SK-N-SH treated with all-trans-retinoic acid at 6 μM for 48 hours (cell line): ENCODE measurements at regions not wholly inside any gene's neighbourhood (a gene's known extent, or its start where the extent isn't known, plus 50 kb on each side); places are given as distances from the start of the nearest gene placed in this dataset.

Experiments used
- ATAC-seq: fragments of 200-7000 bp; cut with Tn5 transposase; 3 replicates; pipeline ENCODE4 v1.9.1; 2020; ENCODE audit warnings: mild to moderate bottlenecking, moderate library complexity
- ARNTL ChIP-seq: fragments of 450-650 bp; formaldehyde crosslinking; IDR thresholded peaks from 2 replicates; pipeline ENCODE4 v1.5.0; 2020; ENCODE audit warnings: low read depth, mild to moderate bottlenecking, moderate library complexity, borderline replicate concordance
- BACH2 ChIP-seq: fragments of 250-450 bp; sonication (Bioruptor Pico); IDR thresholded peaks from 2 replicates; pipeline ENCODE4 v1.9.0; 2021; ENCODE audit warnings: mild to moderate bottlenecking, borderline replicate concordance
- CREB5 ChIP-seq: fragments of 250-450 bp; sonication (Bioruptor Pico); IDR thresholded peaks from 2 replicates; pipeline ENCODE4 v1.5.1; 2020; ENCODE audit warnings: low read depth, mild to moderate bottlenecking, moderate library complexity
- CSDC2 ChIP-seq: fragments of 250-450 bp; sonication (Bioruptor Pico); IDR thresholded peaks from 2 replicates; pipeline ENCODE4 v1.5.0; 2020; ENCODE audit warnings: mild to moderate bottlenecking, moderate library complexity
- GLIS3 ChIP-seq: fragments of 250-450 bp; sonication (Bioruptor Pico); IDR thresholded peaks from 2 replicates; pipeline ENCODE4 v1.5.0; 2020; ENCODE audit warnings: mild to moderate bottlenecking, moderate library complexity
- ISL1 ChIP-seq: fragments of 250-450 bp; sonication (Bioruptor Pico); IDR thresholded peaks from 2 replicates; pipeline ENCODE4 v2.1.2; 2022; ENCODE audit warnings: mild to moderate bottlenecking, moderate library complexity
- OSR1 ChIP-seq: fragments of 250-450 bp; sonication (Bioruptor Pico); IDR thresholded peaks from 2 replicates; pipeline ENCODE4 v1.8.0; 2022; ENCODE audit warnings: moderate library complexity, mild to moderate bottlenecking, inconsistent platforms
- POU6F1 ChIP-seq: fragments of 250-450 bp; sonication (Bioruptor Pico); IDR thresholded peaks from 2 replicates; pipeline ENCODE4 v1.8.0; 2021; ENCODE audit warnings: low read depth, mild to moderate bottlenecking, moderate library complexity, borderline replicate concordance
- PPARA ChIP-seq: fragments of 250-450 bp; sonication (Bioruptor Pico); IDR thresholded peaks from 2 replicates; pipeline ENCODE4 v1.5.0; 2020; ENCODE audit warnings: mild to moderate bottlenecking, borderline replicate concordance
- RARB ChIP-seq: fragments of 250-450 bp; sonication (Bioruptor Pico); IDR thresholded peaks from 2 replicates; pipeline ENCODE4 v1.8.0; 2021; ENCODE audit warnings: mild to moderate bottlenecking, moderate library complexity
- SNAI2 ChIP-seq: fragments of 250-450 bp; sonication (Bioruptor Pico); IDR thresholded peaks from 2 replicates; pipeline ENCODE4 v1.5.0; 2020; ENCODE audit warnings: mild to moderate bottlenecking, moderate library complexity
- TCF4 ChIP-seq: fragments of 250-450 bp; sonication (Bioruptor Pico); IDR thresholded peaks from 2 replicates; pipeline ENCODE4 v1.8.0; 2021; ENCODE audit warnings: mild to moderate bottlenecking, moderate library complexity, borderline replicate concordance
- TOX ChIP-seq: fragments of 250-450 bp; sonication (Bioruptor Pico); IDR thresholded peaks from 2 replicates; pipeline ENCODE4 v1.8.0; 2021; ENCODE audit warnings: mild to moderate bottlenecking, moderate library complexity, borderline replicate concordance
- ZC3H10 ChIP-seq: fragments of 250-450 bp; sonication (Bioruptor Pico); IDR thresholded peaks from 2 replicates; pipeline ENCODE4 v1.5.1; 2021; ENCODE audit warnings: mild to moderate bottlenecking, moderate library complexity
- ZFP3 ChIP-seq: fragments of 250-450 bp; sonication (Bioruptor Pico); IDR thresholded peaks from 2 replicates; pipeline ENCODE4 v1.5.0; 2020; ENCODE audit warnings: mild to moderate bottlenecking, moderate library complexity
- ZFP30 ChIP-seq: fragments of 450-650 bp; formaldehyde crosslinking; IDR thresholded peaks from 2 replicates; pipeline ENCODE4 v1.5.0; 2022; ENCODE audit warnings: mild to moderate bottlenecking, moderate library complexity
- ZNF565 ChIP-seq: fragments of 450-650 bp; formaldehyde crosslinking; conservative IDR thresholded peaks from 2 replicates; pipeline ENCODE4 v1.5.0; 2020; ENCODE audit warnings: low read depth, mild to moderate bottlenecking, moderate library complexity
- ZNF70 ChIP-seq: fragments of 450-650 bp; formaldehyde crosslinking; IDR thresholded peaks from 2 replicates; pipeline ENCODE4 v1.5.0; 2020; ENCODE audit warnings: mild to moderate bottlenecking, moderate library complexity
- ZNF8 ChIP-seq: fragments of 450-650 bp; formaldehyde crosslinking; IDR thresholded peaks from 2 replicates; pipeline ENCODE4 v1.5.0; 2020; ENCODE audit warnings: mild to moderate bottlenecking, moderate library complexity
- TF ChIP-seq, protein P1 (sequence below): fragments of 250-450 bp; sonication (Bioruptor Pico); IDR thresholded peaks from 2 replicates; pipeline ENCODE4 v1.5.0; 2020; ENCODE audit warnings: mild to moderate bottlenecking, moderate library complexity
- TF ChIP-seq, protein P2 (sequence below): fragments of 250-450 bp; sonication (Bioruptor Pico); IDR thresholded peaks from 2 replicates; pipeline ENCODE4 v1.5.1; 2021; ENCODE audit warnings: mild to moderate bottlenecking, moderate library complexity

DNA sequence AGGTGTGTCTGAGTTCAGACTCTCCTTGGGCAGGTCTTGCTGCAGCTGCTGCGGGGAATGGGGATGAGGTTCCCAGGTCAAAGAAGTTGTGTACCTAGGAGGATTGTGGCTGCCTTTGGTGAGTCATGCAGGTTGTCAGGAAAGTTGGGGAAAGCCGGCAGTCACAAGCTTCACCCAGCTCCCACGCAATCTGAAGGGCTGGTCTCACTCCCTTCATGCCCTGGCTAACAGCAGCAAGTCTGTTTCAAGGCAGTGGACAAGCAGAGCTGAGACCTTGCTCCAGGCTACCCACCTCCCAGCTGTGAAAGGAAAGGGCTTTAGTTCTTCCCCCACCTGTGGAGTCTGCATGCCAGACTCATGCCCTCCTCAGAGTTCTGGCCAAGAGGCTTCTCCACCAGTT lies 287.2 kb downstream of the DTHD1 start (continued):
- TF ChIP-seq ARNTL (CRISPR knock-in tag) = no peak

- TF ChIP-seq CSDC2 (CRISPR knock-in tag) (no peak), OSR1 (no peak), ZNF8 (no peak), ZFP3 (CRISPR knock-in tag) (no peak), CREB5 (CRISPR knock-in tag) (no peak), ARNTL (CRISPR knock-in tag) (no peak), TOX (CRISPR knock-in tag) (no peak), ZFP30 (CRISPR knock-in tag) (no peak), PPARA (CRISPR knock-in tag) (no peak)
These were observed 292.0 kb downstream of the DTHD1 start for GRCh38 chr4:36573441-36573840.

DNA sequence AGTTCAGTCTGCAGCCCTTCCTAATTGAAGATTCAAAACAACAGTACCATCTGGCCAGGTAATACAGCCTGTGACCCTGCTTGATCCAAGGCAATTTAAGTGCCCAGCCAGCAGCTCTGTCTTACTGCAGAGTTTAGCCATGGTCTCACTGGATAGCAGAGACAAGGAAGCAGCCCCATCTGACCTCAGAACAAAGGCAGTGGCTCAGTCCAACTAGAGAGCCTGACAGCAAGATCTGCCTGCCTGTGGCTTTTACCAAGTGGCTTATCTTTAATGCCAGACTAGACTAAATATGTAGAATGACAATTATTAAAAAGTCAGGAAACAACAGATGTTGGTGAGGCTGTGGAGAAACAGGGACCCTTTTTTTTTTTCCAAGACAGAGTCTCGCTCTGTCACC lies 293.4 kb downstream of the DTHD1 start:
- no peak for ATAC-seq
- TF ChIP-seq GLIS3 (no peak), SNAI2 (CRISPR knock-in tag) (no peak), ZNF70 (CRISPR knock-in tag) (no peak), BACH2 (CRISPR knock-in tag) (no peak), ARNTL (CRISPR knock-in tag) (no peak), ZNF8 (no peak)
- TF ChIP-seq, protein P1, sequence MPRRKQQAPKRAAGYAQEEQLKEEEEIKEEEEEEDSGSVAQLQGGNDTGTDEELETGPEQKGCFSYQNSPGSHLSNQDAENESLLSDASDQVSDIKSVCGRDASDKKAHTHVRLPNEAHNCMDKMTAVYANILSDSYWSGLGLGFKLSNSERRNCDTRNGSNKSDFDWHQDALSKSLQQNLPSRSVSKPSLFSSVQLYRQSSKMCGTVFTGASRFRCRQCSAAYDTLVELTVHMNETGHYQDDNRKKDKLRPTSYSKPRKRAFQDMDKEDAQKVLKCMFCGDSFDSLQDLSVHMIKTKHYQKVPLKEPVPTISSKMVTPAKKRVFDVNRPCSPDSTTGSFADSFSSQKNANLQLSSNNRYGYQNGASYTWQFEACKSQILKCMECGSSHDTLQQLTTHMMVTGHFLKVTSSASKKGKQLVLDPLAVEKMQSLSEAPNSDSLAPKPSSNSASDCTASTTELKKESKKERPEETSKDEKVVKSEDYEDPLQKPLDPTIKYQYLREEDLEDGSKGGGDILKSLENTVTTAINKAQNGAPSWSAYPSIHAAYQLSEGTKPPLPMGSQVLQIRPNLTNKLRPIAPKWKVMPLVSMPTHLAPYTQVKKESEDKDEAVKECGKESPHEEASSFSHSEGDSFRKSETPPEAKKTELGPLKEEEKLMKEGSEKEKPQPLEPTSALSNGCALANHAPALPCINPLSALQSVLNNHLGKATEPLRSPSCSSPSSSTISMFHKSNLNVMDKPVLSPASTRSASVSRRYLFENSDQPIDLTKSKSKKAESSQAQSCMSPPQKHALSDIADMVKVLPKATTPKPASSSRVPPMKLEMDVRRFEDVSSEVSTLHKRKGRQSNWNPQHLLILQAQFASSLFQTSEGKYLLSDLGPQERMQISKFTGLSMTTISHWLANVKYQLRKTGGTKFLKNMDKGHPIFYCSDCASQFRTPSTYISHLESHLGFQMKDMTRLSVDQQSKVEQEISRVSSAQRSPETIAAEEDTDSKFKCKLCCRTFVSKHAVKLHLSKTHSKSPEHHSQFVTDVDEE (CRISPR knock-in tag) = no peak

More at GRCh38 chr4:36573441-36573840, 292.0 kb downstream of the DTHD1 start:
- ATAC-seq = no peak

DNA sequence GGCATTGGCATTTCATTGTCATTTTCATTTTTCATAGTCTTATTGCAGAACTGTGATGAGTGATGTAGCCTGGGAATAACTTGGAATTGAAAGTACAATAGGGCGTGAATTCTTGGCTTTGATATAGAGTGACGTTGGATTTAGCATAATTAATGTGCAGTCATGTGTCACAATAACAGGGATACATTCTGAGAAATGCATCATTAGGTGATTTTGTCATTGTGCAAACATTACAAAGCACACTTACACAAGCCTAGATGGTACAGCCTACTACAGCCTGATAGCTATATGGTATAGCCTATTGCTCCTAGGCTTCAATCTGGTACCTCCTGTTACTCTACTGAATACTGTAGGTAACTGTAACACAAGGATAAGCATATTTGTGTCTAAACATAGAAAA lies 300.8 kb downstream of the DTHD1 start:
- ATAC-seq = no peak
- TF ChIP-seq ZC3H10 (CRISPR knock-in tag) = no peak
- TF ChIP-seq, protein P2, sequence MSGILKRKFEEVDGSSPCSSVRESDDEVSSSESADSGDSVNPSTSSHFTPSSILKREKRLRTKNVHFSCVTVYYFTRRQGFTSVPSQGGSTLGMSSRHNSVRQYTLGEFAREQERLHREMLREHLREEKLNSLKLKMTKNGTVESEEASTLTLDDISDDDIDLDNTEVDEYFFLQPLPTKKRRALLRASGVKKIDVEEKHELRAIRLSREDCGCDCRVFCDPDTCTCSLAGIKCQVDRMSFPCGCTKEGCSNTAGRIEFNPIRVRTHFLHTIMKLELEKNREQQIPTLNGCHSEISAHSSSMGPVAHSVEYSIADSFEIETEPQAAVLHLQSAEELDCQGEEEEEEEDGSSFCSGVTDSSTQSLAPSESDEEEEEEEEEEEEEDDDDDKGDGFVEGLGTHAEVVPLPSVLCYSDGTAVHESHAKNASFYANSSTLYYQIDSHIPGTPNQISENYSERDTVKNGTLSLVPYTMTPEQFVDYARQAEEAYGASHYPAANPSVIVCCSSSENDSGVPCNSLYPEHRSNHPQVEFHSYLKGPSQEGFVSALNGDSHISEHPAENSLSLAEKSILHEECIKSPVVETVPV (CRISPR knock-in tag) = no peak
- TF ChIP-seq ZNF565 (CRISPR knock-in tag) = no peak
- no peak for TF ChIP-seq OSR1
- no peak for TF ChIP-seq CREB5 (CRISPR knock-in tag)

DNA sequence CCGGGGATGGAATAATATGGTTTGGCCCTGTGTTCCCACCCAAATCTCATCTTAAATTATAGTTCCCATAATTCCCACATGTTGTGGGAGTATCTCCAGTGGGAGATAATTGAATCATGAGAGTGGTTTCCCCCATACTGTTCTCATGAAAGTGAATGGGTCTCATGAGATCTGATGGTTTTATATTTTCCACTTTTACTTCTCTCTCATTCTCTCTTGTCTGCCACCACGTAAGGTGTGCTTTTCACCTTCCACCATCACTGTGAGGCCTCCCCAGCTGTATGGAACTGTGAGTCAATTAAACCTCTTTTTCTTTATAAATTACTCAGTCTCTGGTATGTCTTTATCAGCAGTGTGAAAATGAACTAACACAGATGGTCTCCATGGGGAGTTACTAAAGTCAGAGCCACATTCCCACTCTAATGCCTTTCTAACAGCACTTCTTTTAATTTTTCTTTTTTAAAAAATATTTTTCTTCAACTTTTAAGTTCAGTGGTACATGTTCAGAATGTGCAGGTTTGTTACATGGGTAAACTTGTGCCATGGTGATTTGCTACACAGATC lies 306.6 kb downstream of the DTHD1 start:
- no peak for ATAC-seq
- TF ChIP-seq CSDC2 (CRISPR knock-in tag) = no peak
- no peak for TF ChIP-seq POU6F1 (CRISPR knock-in tag)
- no peak for TF ChIP-seq ISL1 (CRISPR knock-in tag)
- TF ChIP-seq SNAI2 (CRISPR knock-in tag) = no peak
- no peak for TF ChIP-seq BACH2 (CRISPR knock-in tag)
- no peak for TF ChIP-seq RARB (CRISPR knock-in tag)
- no peak for TF ChIP-seq TOX (CRISPR knock-in tag)
- TF ChIP-seq ZC3H10 (CRISPR knock-in tag) = no peak
- no peak for TF ChIP-seq TCF4
- TF ChIP-seq, protein P2 (CRISPR knock-in tag) = no peak
- TF ChIP-seq, protein P1 (CRISPR knock-in tag) = no peak
- no peak for TF ChIP-seq PPARA (CRISPR knock-in tag)
